Stimulated activated CD4-positive, alpha-beta T cell treated with anti-CD3 and anti-CD28 coated beads, TNF-alpha, amount 100 ng/mL, for 24 hours (primary cell): ENCODE measurements at regions not wholly inside any gene's neighbourhood (a gene's known extent, or its start where the extent isn't known, plus 50 kb on each side); places are given as distances from the start of the nearest gene placed in this dataset.

Experiments
- DNase-seq, 3 experiments: peaks; one replicate each; pipeline ENCODE4 v3.0.0-alpha.2; 2020; ENCODE audit warnings: low read depth in 3 of 3

DNA sequence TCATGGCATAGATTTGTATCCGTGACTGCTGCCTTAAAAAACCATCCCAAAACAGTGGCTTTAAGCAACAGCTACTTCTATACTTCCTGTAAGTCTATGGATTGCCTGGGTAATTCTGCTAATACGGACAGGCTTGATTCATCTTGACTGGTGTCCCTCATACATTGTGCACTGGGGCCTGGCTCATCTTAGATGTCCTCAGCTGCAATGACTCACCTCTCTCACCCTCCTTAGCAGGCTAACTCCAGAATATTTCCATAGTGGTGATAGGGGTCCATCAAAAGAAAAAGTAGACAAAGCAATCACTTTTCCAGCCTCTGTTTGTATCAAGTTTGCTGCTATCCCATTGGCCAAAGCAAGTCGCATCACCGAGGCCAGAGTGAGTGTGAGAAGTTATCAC lies 409.1 kb upstream of the KAZN start:
- no peak for DNase-seq

DNA sequence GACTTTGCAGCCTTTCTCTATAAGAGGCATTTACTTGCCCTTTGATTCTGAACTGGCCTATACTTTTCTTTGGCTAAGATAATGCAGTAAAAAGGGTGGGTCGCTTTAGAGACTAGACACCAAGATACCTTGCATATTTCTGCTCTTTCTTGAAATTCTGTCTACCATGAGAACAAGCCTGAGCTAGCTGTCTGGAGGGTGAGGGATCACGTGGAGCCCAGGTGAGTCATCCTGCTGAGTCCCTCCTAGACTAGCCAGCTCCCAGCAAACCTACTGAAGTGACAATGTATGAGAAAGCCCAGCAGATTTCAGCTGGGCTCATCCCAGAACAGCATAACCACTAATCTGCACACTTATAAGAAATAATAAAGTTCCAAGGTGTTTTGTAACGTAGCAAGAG lies 408.0 kb upstream of the KAZN start:
- DNase-seq, result no peak

DNA sequence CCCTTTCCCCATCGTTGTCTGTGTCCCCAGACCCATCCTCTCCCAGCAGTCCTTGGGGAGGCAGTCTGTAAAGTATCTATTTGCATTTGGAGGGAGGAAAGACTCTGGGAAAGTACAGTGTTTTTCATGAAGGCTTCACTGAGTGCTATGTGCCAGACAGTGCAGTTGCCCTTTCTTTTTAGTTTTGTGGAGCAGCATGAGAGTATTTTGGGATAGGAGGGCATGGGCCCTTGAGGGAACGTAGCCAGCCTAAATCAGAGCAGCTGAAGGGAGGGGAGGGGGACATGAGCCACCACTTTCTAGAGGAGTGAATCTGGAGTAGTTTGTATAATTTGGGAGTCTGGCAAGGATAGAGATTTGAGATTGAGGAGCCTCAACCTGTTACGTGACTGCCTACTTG lies 404.0 kb upstream of the KAZN start:
- DNase-seq, result no peak

DNA sequence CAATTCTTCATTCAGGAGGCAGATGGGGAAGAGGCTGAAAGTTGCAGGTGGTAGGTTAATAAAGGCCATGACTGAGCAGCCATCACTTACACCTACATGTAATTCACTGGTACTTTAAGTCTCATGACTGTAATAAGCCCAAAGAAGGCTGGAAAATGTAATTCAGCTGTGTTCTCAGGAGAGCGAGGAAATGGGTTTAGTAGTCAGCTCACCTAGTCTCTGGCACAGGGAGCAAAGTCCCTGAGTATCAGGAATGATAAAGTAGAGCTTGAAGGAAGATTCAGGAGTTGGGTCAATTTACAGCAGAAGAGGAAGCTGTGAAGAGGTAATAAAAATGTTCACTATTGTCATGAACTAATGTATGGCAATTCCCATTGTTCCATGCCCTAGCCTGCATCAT lies 393.4 kb upstream of the KAZN start:
- DNase-seq, result no peak

DNA sequence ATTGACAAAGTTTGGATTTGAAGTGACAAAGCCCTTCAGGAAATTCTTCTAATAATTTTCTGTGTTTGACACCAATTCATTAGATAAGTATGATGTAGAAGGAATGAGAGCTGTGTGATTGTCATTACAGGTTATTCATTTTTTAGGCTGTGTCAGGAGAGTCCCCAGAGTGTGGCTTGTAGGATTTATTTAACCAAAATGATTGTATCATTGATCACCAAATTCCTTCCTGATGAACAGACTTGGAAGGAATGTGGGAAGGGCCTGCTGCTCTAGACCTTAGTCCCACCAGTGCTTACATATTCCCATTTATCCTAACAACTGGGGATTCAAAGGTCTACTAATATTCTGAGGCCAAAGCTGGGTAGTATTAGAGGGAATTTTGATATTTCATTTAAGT lies 383.3 kb upstream of the KAZN start:
- no peak for DNase-seq

DNA sequence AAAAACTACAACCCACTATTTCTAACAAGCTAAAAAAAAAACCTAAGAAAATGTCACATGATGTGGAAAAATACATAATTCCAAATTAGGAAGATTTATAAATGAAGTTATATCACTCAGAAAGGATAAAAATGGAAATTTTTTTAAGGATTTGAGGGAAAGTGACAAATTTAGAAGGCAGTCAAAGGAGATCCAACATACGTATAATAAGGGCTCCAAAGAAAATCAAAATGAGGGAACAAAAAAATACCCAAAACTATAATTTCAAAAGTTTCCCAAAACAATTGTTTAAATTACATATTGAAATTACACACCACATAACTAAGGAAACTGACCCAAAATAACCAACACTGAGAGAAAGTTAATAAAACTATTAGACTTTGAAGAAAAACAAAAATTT lies 381.1 kb upstream of the KAZN start:
- no peak for DNase-seq

DNA sequence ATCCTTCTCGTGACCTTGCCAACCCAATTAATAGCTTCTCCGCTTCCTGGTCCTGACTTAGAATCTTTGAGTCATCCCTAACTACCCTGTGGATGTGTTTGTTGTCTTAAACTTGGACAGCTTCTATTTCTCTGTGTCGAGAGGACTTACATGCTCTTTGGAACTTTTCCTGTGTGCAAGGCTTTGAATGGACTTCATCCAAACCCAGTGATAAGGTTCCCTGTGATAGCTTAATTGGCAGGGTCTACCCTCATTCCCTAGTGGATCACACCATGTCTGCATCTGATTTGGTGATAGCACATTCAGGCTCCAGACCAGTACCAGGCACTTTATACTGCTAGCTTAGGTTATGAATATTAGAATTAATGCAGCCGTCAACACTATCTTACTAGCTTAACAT lies 378.2 kb upstream of the KAZN start:
- DNase-seq, result no peak

DNA sequence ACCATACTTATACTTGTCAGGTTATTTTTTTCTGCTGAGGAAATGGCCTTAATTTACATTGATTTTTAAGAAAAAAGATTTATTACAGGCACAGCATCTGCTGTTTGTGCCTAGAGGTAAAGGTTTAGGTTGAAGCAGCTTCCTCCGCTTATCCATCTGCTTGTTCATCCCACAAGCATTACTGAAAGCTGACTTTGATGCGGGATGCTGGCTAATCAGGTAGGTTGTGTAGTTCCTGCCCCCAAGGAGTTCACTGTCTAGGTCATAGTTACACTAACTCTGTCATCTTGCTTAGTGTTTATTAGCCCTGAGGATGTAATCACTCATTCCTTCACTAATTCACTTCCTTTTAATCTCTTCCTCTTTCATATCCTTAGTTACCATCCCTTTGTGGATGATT lies 377.7 kb upstream of the KAZN start:
- no peak for DNase-seq

DNA sequence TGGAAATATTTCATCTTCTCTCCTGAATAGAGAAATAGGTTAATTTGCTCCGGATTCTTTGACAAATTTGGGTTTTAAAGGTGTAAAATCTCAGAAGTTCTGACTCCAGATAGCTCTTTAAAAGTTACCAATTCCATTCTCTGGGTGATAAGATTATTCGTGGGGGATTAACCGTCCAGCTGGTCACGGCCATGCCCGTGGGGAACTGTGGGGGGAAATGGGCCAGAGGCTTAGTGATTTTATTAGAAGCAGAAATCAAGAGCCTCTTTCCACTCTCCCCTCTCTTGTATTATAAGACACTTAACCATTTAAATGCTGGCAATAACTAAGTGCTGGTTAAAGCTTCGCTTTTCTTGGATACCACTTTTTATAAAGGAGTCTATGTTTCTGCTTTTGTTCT lies 376.4 kb upstream of the KAZN start:
- DNase-seq, result no peak

DNA sequence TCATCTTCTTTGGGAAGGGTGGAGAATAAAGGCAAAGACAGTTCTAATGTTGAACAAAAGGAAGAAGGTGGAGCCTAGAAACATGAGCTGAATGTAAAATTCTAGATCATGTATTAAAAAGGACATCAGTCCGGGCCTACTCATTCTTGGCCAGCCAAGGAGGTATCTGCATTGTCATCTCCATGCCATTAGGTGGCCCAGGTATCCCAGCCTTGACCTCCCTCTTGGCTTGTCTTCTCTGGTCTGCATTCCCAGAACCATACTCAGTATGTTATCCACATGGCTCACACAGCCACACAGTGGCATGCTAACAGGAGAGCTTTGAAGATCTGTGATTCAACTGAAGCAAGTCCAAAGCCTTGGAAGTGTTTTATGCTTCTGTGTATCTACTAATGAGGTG lies 369.8 kb upstream of the KAZN start:
- no peak for DNase-seq

DNA sequence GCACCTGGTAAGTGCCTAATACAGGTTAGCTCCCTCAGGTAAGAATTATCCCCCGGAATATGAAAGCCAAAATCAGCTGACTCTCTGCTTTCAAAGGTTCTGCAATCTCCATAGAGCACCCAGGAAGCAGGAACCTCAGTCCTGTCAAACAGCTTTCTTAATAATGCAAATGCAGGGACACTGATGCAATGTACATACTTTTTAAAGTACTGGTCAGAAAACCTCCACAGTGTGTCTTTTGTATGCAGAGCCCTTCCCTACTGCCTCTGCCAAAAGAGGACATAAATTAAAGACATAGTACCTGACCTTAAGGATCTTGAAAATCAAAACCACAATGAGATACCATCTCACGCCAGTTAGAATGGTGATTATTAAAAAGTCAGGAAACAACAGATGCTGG lies 365.0 kb upstream of the KAZN start:
- no peak for DNase-seq

DNA sequence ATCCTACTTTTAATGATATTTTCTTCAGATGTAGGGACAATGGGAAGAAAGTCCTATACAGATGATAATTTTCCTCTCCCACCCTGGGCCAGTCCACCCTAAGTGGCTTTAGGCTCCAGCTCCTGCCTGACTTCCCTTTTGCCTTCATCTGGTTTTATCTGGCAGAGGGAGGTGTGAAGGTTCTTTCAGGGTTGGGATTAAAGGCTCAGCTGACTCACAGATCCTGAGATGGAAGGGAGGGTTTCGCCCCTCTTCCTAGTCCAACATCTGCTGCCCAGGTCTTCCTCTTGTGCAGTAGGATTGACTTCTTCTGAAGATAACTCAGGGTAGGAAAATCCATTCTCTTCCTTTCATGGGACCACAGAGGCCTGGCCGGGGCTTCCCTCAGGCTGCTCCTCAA lies 362.4 kb upstream of the KAZN start:
- no peak for DNase-seq

DNA sequence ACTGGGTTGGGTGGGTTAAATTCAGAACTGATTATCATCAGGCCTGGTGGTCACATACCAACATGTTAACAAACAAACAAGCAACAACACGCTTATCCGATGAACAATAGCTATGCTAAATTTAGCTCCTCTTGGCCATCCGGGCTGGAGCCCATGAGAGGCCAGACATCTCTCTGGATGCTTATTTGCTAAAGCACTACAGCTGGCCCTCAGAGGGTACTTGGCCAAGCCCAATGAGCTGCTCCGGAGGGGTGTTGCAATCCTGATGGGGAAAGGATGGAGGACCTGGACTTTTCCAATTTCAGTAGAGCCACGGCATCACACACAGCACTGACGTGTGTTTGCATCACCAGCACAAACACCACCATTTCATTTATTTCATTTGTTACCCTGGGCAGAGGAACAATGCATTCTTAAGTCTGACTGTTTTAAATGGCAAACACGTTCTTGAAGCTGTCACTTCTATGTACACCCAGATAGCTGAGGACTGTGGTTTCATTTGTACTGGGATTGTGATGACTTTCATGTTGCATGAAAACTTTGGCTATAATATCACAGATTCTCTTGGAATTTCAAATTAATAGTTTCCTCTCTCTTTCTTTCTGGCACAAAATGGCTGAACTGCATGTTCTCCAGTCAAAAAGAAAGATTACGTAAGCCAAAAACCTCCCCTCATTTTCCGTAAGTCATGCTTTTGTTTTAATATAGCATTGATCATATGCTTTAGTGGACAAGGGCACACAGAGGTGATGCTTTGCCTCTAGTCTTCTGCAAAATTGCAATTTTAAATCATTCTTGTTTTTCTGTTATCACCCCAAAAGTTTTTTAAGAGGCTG lies 359.8 kb upstream of the KAZN start:
- DNase-seq, result no peak

DNA sequence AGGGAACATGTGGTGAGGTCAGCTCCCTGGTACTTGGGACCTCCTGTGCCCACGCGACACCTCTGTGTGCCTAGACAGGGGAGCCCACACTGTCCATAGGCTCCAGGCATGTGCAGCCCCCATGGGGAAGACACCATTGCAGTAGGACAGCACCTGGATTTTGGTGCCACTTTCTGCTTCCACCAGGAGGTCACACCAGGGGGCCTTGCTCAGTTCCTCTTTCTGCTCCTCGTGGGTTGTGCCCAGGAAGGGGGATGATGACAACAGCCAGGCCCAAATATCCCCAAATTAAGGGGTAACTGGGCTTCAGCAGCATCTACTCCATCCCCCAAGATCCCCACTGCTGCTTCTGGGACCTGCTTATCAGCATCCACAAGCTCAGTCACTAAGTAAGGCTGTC lies 358.2 kb upstream of the KAZN start:
- DNase-seq, result no peak

DNA sequence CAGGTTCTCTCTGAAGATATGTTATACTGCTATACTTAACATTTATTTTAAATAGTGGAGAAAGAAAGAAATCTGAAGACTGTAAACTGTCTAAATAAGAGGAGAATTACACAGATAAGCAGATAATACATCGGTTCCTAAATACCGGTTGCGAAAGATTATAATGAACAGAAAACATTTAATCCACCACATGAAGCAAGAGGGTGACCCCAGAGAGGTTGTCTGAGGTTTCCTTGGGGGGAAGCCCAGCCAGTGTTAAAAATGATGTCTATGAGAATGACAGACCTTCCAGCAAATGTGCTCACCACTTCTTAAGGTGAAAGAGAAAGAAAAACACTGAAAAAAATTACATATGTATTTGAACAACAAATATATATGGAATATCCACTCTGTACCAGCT lies 356.4 kb upstream of the KAZN start:
- no peak for DNase-seq

DNA sequence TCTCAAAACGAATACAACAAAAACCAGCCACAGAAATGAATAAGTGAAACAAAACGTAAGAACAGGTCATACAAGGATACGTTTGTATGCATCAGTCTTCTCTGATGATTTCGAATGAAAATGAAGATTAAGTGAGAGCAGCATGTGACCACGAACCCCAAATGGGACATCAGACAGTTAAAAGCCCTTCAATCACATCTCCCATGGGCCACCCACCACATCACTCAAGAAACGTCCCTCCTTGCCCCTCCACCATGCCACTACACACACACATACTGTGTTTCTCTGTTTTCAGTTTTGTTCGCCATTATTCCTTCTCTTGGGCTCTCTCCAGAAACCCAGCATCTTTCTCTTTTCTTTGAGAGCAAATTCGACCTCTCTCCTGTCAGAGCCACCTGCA lies 355.6 kb upstream of the KAZN start:
- no peak for DNase-seq

DNA sequence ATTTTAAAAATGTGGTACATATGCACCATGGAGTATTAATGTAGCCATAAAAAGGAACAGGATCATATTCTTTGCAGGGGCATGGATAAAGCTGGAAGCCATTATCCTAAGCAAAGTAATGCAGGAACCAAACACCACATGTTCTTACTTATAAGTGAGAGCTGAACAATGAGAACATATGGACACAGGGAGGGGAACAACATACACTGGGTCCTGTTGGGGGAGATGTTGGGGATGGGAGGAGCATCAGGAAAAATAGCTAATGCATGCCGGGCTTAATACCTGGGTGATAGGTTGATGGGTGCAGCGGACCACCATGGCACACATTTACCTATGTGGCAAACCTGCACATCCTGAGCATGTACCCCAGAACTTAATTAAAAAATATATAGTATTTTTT lies 352.5 kb upstream of the KAZN start:
- no peak for DNase-seq

DNA sequence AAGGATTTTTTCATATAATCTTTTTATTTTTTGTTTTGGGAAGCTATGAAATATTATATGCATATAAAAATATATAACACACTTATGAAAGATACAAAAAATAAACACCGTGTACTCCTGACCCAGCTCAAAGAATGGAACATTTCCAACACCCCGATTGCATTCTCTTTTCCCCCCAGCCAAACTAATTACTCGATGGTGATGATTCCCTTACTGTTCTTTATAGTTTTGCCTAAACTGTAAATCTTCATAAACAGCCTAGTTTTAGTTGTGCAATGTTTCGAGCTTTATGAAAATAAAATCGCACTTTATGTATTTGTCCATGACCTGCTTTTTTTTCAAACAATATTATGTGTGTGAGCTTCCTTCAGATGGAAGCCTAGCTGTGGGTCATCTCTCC lies 352.0 kb upstream of the KAZN start:
- DNase-seq, result no peak

DNA sequence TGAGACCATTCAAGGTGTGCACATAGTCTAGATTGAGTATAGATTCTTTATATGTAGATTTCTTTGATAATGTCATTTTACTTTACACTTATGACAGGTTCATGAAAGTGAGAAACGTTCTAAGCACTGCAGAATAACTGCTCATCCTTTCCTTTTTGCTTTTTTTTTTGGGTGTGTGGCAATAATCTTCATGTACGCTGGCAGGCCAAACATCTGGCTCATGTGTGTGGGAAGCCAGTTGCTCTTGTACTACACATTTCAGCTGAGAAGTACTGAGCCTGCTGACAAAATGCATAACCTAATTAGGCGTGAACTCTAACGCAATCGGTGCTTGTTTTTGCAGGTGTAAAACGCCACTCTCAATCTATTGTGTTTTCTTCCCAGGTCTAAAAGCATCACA lies 350.8 kb upstream of the KAZN start:
- no peak for DNase-seq

DNA sequence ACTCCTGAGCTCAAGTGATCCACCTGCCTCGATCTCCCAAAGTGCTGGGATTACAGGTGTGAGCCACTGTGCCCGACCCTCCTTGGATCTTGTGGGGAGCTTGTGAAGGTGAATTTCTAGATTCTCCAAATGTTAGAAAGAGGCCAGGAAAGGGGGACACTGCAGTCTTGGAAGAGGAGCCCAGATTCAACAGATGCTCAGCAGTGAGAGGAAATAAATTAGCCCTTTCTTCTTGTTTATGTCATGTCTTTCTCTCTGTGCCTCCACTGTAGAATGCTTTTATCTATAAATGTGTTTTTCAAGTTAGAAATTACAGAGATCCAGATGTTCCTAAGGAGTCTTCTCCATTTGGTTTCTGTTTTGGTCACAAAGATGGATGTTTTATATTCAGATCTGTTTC lies 346.6 kb upstream of the KAZN start:
- no peak for DNase-seq

DNA sequence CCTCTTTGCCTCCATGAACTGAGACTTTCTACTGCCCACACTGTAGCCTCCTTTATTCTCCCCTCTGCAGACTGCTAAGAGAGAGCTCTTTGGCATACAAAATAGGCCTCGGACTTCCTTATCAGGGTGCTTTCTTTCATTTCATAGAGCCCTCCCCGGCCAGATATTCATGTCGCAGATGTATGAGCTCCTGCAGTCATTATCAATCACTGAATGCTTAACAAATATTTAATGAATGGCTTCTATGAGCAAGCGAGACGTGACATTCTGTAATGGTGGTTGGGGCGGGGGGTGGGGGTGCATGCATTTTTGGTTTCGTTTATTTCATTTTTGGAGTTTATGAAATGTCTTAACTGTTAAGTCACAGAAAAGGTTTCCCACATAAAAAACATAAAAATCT lies 344.8 kb upstream of the KAZN start:
- DNase-seq, result no peak

DNA sequence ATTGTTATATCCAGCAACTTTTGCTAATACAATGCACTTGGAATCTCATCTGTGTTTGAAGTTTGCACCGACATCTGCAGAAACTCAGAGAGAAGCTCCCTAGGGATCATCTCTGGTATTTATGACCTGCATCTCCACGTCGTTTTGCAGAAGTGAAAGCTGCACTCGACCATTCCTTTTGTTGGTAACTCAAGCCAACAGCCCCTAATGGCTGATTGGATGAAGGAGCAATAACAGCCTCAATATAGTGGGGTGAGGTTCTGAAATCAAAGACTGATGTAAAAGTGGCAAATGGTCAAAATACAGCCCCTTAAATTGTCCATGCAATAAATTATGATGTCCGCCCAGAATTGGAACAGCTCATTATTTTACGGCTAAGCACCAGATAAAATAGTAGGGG lies 344.2 kb upstream of the KAZN start:
- DNase-seq, result no peak

DNA sequence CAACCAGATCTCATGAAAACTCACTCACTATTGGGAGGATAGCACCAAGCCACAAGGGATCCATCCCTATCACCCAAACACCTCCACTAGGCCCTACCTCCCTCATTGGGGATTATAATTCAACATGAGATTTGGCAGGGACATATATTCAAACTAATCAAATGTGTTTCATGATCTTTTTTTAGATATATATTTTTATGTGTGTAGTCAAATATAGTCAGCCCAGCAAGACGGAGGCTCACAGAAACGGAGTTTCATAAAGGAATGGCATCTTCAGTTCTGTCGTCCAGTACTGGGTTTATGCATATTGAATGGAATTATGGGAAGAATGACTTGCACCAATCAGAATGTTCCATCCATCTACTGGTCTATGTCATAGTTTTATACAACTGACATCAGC lies 343.3 kb upstream of the KAZN start:
- no peak for DNase-seq

DNA sequence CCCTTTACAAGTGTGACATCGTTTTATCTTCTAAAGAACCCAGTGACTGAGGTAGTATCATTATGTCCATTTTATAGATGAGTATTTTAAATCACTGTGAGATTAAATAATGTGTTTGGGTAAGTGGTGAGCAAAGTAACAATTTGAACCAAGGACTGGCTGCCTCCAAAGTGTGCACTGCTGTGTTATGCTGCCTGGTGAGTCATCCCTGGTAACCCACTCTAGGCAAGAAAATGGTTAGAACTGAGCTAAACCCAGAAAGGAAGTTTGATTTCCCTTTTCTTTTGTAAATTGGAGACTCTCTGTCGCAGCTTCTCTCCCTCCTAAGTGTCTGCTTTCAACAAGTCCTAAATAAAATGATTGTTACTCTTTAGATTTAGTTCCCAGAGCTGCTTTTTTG lies 342.8 kb upstream of the KAZN start:
- no peak for DNase-seq
